A673 (cell line): ENCODE measurements at regions not wholly inside any gene's neighbourhood (a gene's known extent, or its start where the extent isn't known, plus 50 kb on each side); places are given as distances from the start of the nearest gene placed in this dataset.

Experiments
- EZH2 ChIP-seq: fragments of 200-600 bp; sonication (generic); IDR thresholded peaks from 2 replicates; pipeline ENCODE4 v1.6.1; 2017; ENCODE audit warnings: borderline replicate concordance, low read depth, mild to moderate bottlenecking, mixed read lengths, antibody characterized with exemption, low read length; ENCODE audit not compliant: poor library complexity, severe bottlenecking
- TF ChIP-seq, protein P1 (sequence below): fragments of 300-800, 200-600 bp; sonication (generic); conservative IDR thresholded peaks from 2 replicates; pipeline ENCODE4 v1.5.1; 2017; ENCODE audit warnings: low read depth, mild to moderate bottlenecking, antibody characterized with exemption, low read length, moderate library complexity, mixed read lengths

DNA sequence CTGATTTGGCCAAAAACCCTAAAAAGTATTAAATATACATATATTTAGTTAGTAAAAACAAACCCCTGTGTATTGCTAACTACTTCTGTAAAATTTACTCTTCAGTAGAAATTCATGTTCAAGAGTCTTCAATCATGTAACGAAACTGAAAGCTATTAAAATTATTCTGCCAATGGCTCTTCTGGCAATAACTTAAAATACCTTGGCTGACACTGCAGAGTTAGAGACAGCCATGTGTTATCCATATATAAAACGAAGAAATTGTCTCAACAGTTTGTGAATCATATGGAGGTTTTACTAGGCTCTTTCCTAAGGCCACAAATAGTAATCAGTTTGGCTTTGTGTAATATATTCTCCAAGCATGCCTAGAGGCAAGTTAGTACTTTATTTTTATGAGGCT, 357.2 kb downstream of the COL11A1 start:
- TF ChIP-seq, protein P1, sequence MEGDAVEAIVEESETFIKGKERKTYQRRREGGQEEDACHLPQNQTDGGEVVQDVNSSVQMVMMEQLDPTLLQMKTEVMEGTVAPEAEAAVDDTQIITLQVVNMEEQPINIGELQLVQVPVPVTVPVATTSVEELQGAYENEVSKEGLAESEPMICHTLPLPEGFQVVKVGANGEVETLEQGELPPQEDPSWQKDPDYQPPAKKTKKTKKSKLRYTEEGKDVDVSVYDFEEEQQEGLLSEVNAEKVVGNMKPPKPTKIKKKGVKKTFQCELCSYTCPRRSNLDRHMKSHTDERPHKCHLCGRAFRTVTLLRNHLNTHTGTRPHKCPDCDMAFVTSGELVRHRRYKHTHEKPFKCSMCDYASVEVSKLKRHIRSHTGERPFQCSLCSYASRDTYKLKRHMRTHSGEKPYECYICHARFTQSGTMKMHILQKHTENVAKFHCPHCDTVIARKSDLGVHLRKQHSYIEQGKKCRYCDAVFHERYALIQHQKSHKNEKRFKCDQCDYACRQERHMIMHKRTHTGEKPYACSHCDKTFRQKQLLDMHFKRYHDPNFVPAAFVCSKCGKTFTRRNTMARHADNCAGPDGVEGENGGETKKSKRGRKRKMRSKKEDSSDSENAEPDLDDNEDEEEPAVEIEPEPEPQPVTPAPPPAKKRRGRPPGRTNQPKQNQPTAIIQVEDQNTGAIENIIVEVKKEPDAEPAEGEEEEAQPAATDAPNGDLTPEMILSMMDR: no peak
- no peak for TF ChIP-seq EZH2
